ENCODE measurements at regions not wholly inside any gene's neighbourhood (a gene's known extent, or its start where the extent isn't known, plus 50 kb on each side); places are given as distances from the start of the nearest gene placed in this dataset.

- TF ChIP-seq CTCF (IDR thresholded peaks at IDR 0.05; ENCODE audit: poor library complexity, severe bottlenecking) (no peak), POLR2AphosphoS5 (IDR thresholded peaks at IDR 0.05) (no peak), REST (IDR thresholded peaks at IDR 0.05; ENCODE audit: borderline replicate concordance) (no peak)
Measured at GRCh38 chr15:70436428-70436827, 326.9 kb downstream of the UACA start.

Data from neural cell (in vitro differentiated cells).